G401.6 (cell line): ENCODE measurements at regions not wholly inside any gene's neighbourhood (a gene's known extent, or its start where the extent isn't known, plus 50 kb on each side); places are given as distances from the start of the nearest gene placed in this dataset.
A peak's percentile ranks its signal among the peaks of the same experiment; 100 is the strongest.

ENCODE experiments used
- FAIRE-seq: peaks from 2 replicates; lab custom pipeline; 2012; peaks lifted over from hg19 to GRCh38; lab: Jason Lieb, UNC

DNA sequence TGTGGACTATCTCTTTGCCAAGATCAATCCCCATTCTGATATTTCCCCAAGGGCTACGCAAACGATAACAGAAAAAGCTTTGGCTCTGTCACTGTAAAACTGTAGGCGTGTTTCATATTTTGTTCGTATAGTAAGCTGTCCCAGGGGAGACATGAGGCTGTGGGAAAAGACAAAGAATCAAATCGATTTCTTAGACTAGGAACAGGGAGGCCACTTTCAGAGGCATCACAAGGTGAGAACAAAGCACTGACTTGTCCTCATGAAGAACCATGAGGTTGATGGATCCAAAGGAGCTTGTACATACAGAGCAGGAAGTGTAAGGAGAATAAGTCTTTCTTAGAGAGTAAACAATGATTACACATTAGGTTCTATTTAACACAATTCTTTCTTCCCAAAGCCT is 255.7 kb downstream of the HNMT start:
- no peak for FAIRE-seq

DNA sequence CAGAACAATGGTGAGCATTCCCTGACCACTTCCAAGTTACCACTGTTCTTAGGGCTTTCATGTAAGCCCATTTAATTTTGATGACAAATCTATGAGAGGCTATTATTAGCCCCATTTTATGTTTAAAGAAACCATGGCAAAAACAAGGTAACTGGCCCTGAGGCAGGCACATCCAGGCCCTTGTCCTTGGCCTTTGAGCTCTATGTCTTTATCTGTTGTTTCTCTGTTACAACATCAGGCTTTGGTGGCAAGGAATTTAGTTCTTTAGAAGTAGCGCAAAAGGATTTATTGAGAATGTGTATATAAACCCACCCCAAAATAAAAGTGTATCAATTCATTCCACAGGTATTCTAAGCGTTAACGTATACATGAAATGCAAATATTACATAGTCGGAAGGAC is 257.1 kb downstream of the HNMT start:
- no peak for FAIRE-seq

DNA sequence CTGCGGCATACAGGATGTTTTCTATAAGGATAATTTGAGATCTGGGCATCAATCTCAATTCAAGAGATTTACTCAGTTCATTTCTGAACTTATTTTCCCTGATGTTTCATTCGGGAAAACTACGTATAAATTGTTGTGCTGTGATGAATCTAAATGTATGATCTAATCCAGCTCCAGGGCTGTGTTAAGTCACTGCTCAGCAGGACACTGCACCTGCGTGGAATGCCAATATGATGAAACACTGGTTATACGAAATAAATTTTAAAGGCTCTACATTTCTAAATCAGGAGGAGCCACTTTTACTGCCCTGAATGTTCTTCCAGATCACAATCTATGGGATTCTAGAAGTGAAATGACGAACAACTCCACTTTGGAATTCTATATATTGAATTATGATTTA is 259.0 kb downstream of the HNMT start:
- no peak for FAIRE-seq

DNA sequence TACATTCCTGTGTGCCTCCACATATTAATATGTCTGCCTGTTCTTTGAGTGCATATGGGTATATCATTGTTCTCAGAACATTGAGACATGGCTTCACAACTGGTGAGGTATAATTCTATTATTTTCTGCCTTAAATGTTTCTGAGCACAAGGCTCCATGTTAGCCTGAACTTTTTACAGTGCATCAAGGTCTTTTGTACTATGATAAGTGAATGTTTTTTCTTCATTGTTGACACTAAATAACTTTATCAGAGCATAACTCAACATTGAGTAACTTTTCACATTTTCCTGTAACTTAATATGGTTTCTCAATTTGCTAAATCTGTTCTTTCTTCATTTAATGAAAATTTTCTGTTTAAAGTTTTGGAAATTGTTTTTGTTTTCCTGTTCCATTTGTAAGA is 262.9 kb downstream of the HNMT start:
- no peak for FAIRE-seq

DNA sequence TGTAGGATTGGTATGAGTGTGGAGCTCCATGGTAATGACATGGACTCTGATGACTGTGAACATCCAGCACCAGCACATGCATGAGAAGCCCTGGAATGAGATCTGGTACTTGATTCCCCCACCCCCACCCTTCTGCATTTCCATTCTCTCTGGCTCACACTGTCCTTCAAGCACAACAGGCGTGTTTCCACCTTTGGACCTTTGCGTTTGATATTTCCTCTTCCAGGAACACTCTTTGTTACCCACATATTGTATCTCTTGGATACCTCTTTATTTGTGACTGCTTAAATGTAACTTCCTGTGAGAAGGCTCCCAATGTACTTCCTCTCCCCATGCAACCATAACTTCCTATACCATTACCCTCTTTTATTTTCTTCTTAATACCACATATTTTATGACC is 263.8 kb downstream of the HNMT start:
- no peak for FAIRE-seq

DNA sequence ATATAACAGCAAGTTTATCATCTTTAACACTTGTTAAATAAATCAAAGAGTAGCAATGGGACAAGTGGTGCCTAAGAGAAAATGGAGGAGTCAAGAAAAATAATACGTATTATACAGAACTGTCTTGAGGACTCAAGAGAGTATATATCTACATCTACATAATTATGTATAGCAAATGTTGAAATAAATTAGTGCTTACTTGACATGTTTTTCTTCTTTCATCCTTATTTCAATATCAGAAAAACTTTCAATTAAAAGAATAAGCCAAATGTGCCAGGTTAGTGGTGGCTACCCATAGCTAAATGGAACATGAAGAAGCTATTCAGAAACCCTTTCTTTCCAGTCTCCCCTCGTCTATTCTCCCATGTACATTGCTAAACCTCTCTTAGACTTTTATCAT is 267.3 kb upstream of the SPOPL start:
- FAIRE-seq: no peak

DNA sequence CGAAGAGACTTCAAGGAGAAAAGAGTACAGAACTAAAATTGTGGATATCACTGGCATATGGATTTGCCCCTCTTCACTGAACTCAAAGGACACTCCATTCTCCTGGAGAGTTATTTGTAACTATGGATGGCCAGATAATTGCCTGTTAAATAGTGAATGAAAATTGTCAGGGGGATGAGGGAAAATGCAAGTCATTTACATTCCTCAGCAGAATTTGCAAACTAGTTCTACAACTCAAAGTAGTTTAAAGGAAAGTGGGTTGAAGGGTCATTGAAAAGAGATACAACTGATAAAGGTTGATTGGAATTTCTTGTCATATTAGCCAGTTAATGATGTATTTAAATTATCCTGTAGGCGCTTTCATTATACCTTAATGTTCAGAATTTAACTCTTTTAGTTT is 266.5 kb upstream of the SPOPL start:
- FAIRE-seq: no peak

DNA sequence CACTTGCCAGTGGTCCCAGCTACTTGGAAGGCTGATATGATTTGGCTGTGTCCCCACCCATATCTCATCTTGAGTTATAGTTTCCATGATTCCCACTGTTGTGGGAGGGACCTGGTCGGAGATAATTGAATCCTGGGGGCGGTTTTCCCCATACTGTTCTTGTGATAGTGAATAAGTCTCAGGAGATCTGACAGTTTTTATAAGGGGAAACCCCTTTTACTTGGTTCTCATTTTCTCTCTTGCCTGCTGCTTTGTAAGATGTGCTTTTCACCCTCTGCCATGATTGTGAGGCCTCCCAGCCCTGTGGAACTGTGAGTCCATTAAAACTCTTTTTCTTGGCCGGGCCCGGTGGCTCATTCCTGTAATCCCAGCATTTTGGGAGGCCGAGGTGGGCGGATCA is 265.4 kb upstream of the SPOPL start:
- FAIRE-seq: no peak

DNA sequence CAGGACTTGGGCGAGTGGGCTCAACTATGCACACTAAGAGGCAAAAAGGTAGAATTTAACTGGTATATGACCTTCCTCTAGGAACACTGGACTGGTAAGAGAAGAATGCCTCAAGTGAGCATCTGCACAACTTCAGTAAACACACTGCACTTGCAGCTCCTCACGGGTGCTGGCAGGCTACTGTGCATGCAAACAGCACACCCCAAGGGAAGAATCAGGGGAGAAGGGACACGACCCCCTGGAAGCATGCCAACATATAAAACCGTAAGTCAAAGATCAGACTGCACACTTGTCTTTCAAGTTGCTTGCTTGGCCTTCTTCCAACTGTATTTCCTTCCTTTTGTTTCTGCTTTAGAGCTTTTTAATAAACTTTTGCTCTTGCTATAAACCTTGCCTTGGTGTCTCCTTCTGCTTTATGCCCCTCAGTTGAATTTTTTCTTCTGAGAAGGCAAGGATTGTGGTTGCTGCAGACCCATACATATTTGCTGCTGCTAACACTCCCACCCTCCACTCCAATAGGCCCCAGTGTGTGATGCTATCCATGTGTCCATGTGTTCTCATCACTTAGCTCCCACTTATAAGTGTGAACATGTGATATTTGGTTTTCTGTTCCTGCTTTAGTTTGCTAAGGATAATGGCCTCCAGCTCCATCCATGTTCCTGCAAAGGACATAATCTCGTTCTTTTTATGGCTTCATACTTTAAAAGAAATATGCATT is 263.7 kb upstream of the SPOPL start:
- FAIRE-seq: no peak

DNA sequence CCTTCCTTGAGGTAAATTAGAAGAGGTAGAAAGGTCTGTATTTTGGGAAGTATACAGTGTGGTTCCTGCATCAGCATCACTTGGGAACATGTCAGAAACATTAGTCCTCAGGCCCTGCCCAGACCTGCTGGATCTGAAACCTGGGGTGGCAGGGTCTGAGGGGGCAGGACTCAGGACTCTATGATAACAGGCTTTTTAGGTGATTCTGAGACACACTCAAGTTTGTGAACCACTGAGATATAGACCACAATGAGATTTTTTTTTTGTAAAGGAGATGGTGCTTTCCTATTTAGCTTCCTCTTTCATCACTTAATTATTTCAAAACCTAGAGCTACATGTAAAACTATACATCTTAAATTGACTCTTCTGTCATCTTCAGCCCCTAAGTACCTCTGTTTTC is 262.7 kb upstream of the SPOPL start:
- FAIRE-seq: no peak

DNA sequence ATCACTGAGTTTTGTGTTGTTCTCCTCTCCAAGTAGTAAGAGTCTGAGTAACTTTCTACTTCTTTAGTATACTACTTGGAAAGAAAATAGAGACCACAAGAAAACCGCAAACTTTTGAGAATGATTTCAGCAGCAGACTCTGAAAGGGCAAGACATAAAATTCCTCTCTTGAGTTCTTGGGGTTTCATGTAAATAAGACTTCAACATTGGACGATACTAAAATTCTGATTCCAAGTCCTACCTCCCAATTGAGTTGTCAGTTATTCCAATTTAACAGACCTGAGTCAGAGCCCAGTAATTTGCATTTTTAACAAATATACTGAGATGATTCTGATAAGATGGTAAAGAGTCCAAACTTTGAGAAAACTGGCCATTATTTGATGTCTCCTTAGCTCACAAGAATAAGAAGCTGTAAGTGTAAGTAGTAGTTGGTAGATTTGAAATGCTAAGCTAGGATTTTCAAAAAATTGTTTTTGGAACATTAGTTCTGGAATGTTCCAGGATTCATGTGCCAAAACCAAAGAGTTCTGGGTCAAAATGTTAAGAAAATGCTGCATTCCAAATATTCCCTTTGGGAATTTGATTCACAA is 261.6 kb upstream of the SPOPL start:
- no peak for FAIRE-seq

DNA sequence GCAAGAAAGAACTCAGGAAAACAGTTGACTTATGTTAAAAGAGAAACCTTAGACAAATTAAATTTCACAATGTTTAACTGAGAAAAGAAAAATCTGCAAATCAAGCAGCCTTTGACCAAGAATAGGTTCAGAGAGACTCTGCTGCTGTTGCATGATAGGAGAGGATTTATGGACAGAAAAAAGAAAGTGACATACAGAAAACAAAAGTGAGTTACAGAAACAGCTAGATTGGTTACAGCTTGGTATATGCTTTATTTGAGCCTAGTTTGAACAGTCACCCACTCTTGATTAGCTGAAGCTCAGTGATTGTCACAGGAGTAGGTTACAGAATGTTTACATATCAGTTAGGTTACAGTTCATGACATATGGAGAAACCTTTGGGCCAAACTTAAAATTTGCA is 258.2 kb upstream of the SPOPL start:
- FAIRE-seq: no peak

DNA sequence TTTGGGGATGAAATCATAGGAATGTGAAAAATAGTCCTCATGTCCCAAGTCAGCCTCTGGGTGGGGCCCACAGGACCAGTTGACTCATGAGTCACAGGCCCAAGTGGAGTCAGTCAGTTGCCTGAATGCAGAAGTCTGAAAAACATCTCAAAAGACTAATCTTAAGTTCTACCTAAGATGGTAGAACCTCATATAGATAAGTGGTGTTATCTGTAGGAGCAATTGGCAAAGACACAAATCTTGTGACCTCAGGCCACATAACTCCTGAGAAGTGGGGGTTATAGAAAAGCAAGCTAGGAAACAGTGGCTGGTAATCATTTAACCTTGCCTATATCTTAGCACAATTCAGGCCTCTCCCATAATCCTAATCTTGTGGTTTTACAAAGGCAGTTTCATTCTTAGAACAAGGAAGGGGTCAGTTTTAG is 257.1 kb upstream of the SPOPL start:
- FAIRE-seq: no peak

DNA sequence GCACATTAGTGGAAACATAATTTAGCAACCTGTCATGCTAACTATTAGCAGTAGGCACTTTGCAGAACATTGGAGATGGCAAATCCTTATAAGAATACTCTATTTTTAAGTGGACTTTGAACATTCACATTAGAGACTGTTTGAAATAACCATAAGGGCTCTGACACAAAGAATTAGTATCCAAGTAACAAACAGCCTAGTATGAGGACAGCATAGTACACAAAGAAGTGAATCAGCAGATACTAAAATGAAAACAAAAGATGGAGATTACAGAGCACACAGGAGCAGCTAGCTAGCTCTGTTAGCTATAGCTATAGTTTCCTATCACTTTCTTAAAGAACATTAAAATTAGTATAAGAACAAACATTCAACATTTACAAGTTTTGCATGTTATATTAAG is 256.3 kb upstream of the SPOPL start:
- FAIRE-seq: no peak

DNA sequence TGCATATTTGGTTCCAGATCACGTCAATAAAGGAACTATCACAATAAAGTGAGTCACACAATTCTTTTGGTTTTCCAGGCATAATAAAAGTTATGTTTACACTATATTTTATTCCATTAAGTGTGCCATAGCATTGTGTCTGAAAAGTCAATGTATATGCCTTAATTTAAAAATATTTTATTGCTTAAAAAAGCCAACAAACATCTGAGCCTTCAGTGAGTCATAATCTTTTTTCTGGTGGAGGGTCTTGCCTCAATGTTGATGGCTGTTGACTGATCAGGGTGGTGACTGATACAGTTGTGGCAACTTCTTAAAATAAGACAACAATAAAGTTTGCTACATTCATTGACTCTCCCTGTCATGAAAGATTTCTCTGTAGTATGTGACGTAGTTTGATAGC is 254.3 kb upstream of the SPOPL start:
- no peak for FAIRE-seq

DNA sequence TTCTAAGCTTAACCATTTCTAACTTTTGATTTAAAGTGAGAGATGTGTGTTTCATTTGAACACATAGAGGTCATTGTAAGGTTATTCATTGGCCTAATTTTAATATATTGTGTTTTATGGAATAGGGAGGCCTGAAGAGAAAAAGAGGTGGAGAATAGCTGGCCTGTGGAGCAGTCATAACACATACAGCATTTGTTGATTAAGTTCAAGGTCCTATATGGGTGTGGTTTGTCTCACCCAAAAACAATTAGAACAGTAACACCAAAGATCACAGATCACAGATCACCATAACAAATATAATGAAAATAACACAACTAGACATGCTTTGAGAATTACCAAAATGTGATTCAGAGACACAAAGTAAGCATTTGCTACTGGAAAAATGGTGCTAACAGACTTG is 252.4 kb upstream of the SPOPL start:
- no peak for FAIRE-seq

DNA sequence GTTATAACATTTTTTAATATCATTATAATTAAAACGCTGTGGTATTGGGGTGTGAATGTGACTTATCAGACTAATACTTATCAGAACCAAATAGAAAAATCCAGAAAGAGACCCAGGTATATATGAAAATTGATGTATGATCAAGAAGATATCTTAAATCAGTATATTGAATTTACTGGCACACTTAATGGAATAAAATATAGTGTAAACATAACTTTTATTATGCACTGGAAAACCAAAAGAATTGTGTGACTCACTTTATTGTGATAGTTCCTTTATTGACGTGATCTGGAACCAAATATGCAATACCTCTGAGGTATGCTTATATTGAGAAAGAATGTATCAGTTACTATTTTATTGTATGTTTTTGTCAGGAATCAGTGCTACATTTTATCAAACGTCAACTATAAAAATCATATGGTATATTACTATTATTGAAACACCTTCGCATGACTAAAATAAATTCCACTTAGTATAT is 250.7 kb upstream of the SPOPL start:
- FAIRE-seq: peak; percentile 73

DNA sequence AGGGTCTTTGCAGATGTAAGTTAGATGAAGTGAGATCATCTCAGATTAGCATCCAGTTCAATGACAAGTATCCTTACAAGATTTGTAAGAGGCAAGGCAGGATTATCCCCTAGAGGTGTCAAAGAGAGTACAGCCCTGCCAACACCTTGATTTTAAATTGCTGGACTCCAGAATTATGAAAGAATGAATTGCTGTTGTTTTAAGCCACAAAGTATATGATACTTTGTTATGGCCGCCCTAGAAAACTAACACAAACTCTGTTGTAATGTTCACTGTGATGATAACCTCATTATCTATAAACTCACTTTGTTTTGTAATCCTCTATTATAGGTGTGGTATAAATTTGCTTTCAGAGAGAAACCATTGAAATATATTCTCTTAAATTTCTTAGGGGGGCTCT is 249.0 kb upstream of the SPOPL start:
- no peak for FAIRE-seq

DNA sequence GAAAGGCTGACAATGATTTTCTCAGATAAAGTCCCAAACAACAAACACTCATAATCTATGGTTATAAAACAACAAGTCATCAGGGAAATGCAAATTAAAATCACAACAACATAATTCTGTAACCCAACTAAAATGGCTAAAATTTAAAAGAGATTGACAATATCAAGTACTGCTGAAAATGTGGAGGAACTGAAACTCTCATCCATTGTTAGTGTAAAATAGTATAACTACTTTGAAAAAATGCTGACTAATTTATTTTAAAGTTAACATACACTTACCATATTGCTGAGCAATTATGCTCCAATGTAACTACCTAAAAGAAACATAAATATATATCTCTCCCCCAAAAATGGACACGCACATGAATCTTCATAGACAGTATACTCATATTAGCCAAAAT is 245.9 kb upstream of the SPOPL start:
- FAIRE-seq: no peak

DNA sequence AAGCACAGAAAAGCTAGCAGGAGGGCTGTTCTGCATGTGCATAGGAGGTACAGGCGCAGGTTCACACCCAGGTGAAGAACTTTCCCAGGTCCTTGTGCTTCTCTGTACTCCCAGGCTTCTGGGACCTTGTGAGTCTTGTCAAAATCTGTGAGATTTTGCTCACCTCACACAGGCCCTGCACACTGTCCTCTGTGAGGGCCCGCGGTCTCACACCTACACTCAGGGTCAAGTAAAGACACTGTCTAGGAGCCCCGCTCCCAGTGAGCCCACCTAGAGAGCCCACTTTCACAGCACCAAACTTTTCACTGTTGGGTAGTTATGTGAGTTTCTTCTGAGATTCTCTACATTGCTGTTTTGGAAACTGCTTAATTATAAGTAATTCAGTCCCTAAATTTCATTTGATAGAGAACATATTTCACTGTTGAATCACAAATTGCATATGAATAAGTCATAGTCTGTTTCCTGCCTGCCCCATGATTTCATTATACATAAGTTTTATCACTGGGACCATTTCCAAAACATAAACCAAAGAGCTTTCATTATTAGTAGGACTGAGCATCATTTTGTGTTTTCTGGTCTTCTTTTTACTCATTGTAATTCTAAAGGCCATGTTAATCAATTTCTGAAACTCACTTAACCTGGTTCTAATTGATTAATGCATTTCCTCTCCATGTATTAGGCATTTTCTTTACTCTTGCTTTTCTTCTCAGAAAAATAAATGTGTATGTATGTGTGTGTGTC is 234.2 kb upstream of the SPOPL start:
- FAIRE-seq: no peak

DNA sequence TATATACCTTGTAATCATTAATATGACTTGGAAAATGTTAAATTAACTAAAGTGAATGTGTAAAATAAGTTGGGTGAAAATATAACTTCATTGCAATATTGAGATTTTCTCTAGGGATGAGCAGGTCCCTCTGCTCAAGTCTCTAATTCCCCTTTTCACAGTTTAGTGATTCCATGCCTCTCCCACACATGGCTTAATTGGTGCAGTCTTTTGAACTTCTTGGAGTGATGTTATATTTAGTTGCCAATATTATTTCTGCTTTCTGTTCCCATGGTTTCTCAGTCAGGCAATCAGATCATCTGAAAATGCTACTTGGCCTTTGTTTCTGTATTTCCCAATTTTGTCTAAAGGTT is 233.7 kb upstream of the SPOPL start:
- FAIRE-seq: no peak

DNA sequence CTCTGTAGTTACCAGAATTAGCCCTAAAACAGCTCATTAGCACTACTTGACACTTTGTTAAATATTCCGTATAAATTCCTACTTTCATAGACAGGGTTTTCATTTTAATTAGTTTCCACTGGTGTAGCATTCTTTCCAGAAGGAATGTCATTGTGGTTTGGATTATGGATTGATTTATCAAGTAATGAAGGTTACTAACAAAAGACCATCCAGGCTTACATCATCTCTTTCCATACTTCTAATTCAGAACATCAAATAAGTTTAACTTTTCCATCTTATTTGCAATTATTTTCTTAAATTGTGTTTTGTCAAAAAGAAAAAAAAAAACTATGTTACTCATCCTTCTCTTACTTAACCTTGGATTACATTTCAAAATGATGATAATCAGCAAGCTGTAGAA is 231.8 kb upstream of the SPOPL start:
- FAIRE-seq: no peak

DNA sequence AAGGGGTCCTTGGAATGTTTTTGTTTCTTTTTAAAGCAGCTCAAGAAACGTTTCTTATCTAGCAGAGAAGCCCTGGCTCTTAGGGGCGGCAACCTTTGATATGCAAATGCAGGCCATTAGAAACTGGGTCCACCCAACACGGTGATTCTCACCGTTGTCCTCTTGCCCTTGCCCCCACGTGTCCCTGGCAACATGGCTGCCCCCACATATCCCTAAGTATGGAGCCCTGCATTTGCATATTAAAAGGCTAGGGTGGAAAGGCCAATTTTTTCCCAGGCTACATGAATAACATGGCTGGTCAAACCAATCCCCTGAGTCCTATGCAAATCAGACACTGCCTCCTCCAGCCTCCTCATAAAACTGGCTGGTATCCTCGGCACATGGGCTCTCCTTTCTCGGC is 230.1 kb upstream of the SPOPL start:
- FAIRE-seq: no peak
